ENCODE measurements at regions not wholly inside any gene's neighbourhood (a gene's known extent, or its start where the extent isn't known, plus 50 kb on each side); places are given as distances from the start of the nearest gene placed in this dataset.
"Not testable (repeated sequence)": the region's sequence is repeated elsewhere in the genome, so short reads cannot be mapped to it uniquely, and the experiment has no call there.

GRCh38 chr12:34126239-34126641 lies 103.9 kb downstream of the ALG10 start:
- in situ Hi-C loops (cut with MboI; ENCODE audit: low sequenced_read_pairs, unreplicated experiment) = loop anchor here (10.0 kb wide), 1 partner anchor 89 kb away; no protein-coding TSS in a partner anchor
- TF ChIP-seq CTCF (IDR thresholded peaks at IDR 0.05; ENCODE audit: borderline replicate concordance, control extremely low read depth, extremely low read depth, insufficient read depth, missing control alignments) = no peak
- DNase-seq (ENCODE audit: low spot score) = no peak

GRCh38 chr12:34126805-34127204 lies 104.5 kb downstream of the ALG10 start:
- DNase-seq (ENCODE audit: low spot score) = no peak
- TF ChIP-seq CTCF (IDR thresholded peaks at IDR 0.05; ENCODE audit: borderline replicate concordance, control extremely low read depth, extremely low read depth, insufficient read depth, missing control alignments) = no peak
- in situ Hi-C loops (cut with MboI; ENCODE audit: low sequenced_read_pairs, unreplicated experiment) = loop anchor here (10.0 kb wide), 1 partner anchor 88 kb away; no protein-coding TSS in a partner anchor

GRCh38 chr12:34127379-34127778 lies 105.1 kb downstream of the ALG10 start:
- DNase-seq (ENCODE audit: low spot score) = not testable (repeated sequence)
- in situ Hi-C loops (cut with MboI; ENCODE audit: low sequenced_read_pairs, unreplicated experiment) = loop anchor here (10.0 kb wide), 1 partner anchor 87 kb away; no protein-coding TSS in a partner anchor

- TF ChIP-seq CTCF (IDR thresholded peaks at IDR 0.05; ENCODE audit: borderline replicate concordance, control extremely low read depth, extremely low read depth, insufficient read depth, missing control alignments) = no peak
- in situ Hi-C loops (cut with MboI; ENCODE audit: low sequenced_read_pairs, unreplicated experiment) = no loop called here
Observed at GRCh38 chr12:34142430-34142829, 120.1 kb downstream of the ALG10 start.

GRCh38 chr12:34151019-34151418 lies 128.7 kb downstream of the ALG10 start:
- no peak for DNase-seq (ENCODE audit: low spot score)
- no peak for TF ChIP-seq CTCF (IDR thresholded peaks at IDR 0.05; ENCODE audit: borderline replicate concordance, control extremely low read depth, extremely low read depth, insufficient read depth, missing control alignments)
- in situ Hi-C loops (cut with MboI; ENCODE audit: low sequenced_read_pairs, unreplicated experiment) = no loop called here

More at GRCh38 chr12:34142430-34142829, 120.1 kb downstream of the ALG10 start:
- no peak for DNase-seq (ENCODE audit: low spot score)

GRCh38 chr12:34163443-34163842 lies 141.1 kb downstream of the ALG10 start:
- in situ Hi-C loops (cut with MboI; ENCODE audit: low sequenced_read_pairs, unreplicated experiment) = no loop called here
- no peak for DNase-seq (ENCODE audit: low spot score)
- TF ChIP-seq CTCF (IDR thresholded peaks at IDR 0.05; ENCODE audit: borderline replicate concordance, control extremely low read depth, extremely low read depth, insufficient read depth, missing control alignments) = no peak

GRCh38 chr12:34166427-34167060 lies 144.2 kb downstream of the ALG10 start:
- in situ Hi-C loops (cut with MboI; ENCODE audit: low sequenced_read_pairs, unreplicated experiment) = no loop called here
- no peak for TF ChIP-seq CTCF (IDR thresholded peaks at IDR 0.05; ENCODE audit: borderline replicate concordance, control extremely low read depth, extremely low read depth, insufficient read depth, missing control alignments)
- DNase-seq (ENCODE audit: low spot score) = no peak

GRCh38 chr12:34168507-34168906 lies 146.2 kb downstream of the ALG10 start:
- in situ Hi-C loops (cut with MboI; ENCODE audit: low sequenced_read_pairs, unreplicated experiment); DNase-seq (ENCODE audit: low spot score): not testable (repeated sequence)
